Neural progenitor cell (in vitro differentiated cells): ENCODE measurements at regions not wholly inside any gene's neighbourhood (a gene's known extent, or its start where the extent isn't known, plus 50 kb on each side); places are given as distances from the start of the nearest gene placed in this dataset.

Experiments
- EZH2 ChIP-seq: fragments of 200-600 bp; sonication (generic); IDR thresholded peaks from 2 replicates; pipeline ENCODE4 v1.6.1; 2017; ENCODE audit warnings: antibody characterized with exemption, mild to moderate bottlenecking, moderate library complexity
- EZH2phosphoT487 ChIP-seq: fragments of 200-600 bp; sonication (generic); IDR thresholded peaks from 2 replicates; pipeline ENCODE4 v1.6.1; 2017; ENCODE audit warnings: antibody characterized with exemption
- TF ChIP-seq, protein P1 (sequence below): fragments of 200-600 bp; sonication (generic); IDR thresholded peaks from 2 replicates; pipeline ENCODE4 v1.5.1; 2017; ENCODE audit warnings: antibody characterized with exemption, mild to moderate bottlenecking

DNA sequence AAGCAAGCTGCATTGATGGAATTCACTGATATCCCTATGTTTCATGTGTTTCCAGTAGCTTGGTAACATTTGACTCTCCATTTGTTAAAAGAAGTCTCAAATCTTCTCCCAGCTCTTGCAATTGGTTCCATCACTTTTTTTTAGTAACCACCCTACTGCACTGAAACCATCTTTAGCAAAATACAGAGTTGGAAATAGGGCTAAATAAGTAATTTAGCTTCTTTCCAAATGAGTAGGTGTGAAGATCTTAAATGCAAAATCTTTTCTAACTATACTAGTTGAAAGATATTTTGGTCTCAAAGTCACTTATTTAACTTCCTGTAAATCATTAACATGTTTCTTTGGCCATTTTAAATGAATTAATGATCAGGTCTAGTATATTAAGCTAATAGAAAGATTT, 138.1 kb downstream of the DIRAS2 start:
- no peak for TF ChIP-seq EZH2
- TF ChIP-seq, protein P1, sequence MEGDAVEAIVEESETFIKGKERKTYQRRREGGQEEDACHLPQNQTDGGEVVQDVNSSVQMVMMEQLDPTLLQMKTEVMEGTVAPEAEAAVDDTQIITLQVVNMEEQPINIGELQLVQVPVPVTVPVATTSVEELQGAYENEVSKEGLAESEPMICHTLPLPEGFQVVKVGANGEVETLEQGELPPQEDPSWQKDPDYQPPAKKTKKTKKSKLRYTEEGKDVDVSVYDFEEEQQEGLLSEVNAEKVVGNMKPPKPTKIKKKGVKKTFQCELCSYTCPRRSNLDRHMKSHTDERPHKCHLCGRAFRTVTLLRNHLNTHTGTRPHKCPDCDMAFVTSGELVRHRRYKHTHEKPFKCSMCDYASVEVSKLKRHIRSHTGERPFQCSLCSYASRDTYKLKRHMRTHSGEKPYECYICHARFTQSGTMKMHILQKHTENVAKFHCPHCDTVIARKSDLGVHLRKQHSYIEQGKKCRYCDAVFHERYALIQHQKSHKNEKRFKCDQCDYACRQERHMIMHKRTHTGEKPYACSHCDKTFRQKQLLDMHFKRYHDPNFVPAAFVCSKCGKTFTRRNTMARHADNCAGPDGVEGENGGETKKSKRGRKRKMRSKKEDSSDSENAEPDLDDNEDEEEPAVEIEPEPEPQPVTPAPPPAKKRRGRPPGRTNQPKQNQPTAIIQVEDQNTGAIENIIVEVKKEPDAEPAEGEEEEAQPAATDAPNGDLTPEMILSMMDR = no peak
- no peak for TF ChIP-seq EZH2phosphoT487
